Upper lobe of right lung (tissue), 1 donor: ENCODE measurements at regions not wholly inside any gene's neighbourhood (a gene's known extent, or its start where the extent isn't known, plus 50 kb on each side); places are given as distances from the start of the nearest gene placed in this dataset.
A peak's percentile ranks its signal among the peaks of the same experiment; 100 is the strongest.

ENCODE experiments used
- ATAC-seq: fragments of 200-7000 bp; cut with Tn5 transposase; one replicate; pipeline ENCODE4 v1.9.1; 2020; ENCODE audit warnings: mild to moderate bottlenecking, moderate library complexity
- DNase-seq: peaks from one replicate; pipeline ENCODE4 v3.0.0-alpha.2; 2020
- H3K27ac ChIP-seq: fragments of 200-600 bp; one replicate; pipeline ENCODE4 v1.8.0; 2022
- H3K27me3 ChIP-seq: fragments of 200-600 bp; one replicate; pipeline ENCODE4 v1.8.0; 2022; ENCODE audit warnings: mild to moderate bottlenecking
- H3K36me3 ChIP-seq: fragments of 200-600 bp; one replicate; pipeline ENCODE4 v1.8.0; 2022
- H3K4me1 ChIP-seq: fragments of 200-600 bp; one replicate; pipeline ENCODE4 v1.8.0; 2022
- H3K4me3 ChIP-seq: fragments of 200-600 bp; one replicate; pipeline ENCODE4 v1.8.0; 2022; ENCODE audit warnings: mild to moderate bottlenecking
- H3K9me3 ChIP-seq: fragments of 200-600 bp; one replicate; pipeline ENCODE4 v1.8.0; 2022
- intact Hi-C: fragments of 100-400 bp; cut with DNase I; formaldehyde crosslinking; loops from one replicate; pipeline ENCODE4 v1.11.0; 2022
- TF ChIP-seq, protein P1 (sequence below): fragments of 200-600 bp; IDR thresholded peaks from one replicate; pipeline ENCODE4 v1.8.0; 2022; ENCODE audit warnings: antibody characterized with exemption
- donor health status: DM: no; HTN: yes; CAD: no; lungs with severe emphysema.

DNA sequence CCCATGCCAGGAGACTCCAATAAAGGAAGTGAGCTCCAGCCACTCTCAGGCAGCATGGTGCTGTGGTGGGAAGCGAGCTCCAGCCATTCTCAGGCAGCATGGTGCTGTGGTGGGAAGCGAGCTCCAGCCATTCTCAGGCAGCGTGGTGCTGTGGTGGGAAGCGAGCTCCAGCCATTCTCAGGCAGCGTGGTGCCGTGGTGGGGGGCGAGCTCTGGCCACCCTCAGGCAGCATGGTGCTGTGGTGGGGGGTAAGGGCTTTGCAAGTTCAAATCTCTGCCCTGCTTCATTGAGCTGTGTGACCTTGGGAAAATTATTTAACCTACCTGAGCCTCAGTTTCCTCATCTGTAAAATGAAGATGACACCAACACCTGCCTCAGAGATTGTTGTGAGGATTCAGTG is 975.1 kb downstream of the BCL11B start:
- Histone ChIP-seq H3K27me3 (no peaks in the 10 kb centered on the region), H3K4me3 (no peak overlapping the region), H3K9me3 (no peaks in the 10 kb centered on the region), H3K27ac (no peak overlapping the region), H3K36me3 (no peaks in the 10 kb centered on the region), H3K4me1 (no peaks in the 10 kb centered on the region)
- intact Hi-C loops: no loop called here
- TF ChIP-seq, protein P1, sequence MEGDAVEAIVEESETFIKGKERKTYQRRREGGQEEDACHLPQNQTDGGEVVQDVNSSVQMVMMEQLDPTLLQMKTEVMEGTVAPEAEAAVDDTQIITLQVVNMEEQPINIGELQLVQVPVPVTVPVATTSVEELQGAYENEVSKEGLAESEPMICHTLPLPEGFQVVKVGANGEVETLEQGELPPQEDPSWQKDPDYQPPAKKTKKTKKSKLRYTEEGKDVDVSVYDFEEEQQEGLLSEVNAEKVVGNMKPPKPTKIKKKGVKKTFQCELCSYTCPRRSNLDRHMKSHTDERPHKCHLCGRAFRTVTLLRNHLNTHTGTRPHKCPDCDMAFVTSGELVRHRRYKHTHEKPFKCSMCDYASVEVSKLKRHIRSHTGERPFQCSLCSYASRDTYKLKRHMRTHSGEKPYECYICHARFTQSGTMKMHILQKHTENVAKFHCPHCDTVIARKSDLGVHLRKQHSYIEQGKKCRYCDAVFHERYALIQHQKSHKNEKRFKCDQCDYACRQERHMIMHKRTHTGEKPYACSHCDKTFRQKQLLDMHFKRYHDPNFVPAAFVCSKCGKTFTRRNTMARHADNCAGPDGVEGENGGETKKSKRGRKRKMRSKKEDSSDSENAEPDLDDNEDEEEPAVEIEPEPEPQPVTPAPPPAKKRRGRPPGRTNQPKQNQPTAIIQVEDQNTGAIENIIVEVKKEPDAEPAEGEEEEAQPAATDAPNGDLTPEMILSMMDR: no peak
- ATAC-seq (no peak), DNase-seq (no peak)

DNA sequence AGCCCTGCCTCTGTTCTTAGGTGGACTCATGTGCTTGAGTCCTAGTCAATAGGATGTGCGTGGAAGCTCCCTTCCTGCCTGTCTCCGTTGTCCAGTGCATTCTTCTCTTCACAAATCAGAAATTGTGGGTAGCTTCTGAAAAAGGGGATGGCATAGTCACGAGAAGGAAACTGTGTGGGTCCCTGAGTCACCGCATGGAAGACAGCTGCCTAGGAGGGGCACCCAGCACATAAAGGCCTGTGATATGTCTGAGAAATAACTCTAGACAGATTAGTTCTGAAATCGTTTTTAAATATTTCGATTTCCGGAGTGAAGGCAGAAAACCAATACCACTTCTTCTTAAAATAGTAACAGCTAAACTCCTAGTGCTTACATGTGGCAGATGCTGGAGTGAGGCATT is 974.4 kb downstream of the BCL11B start:
- TF ChIP-seq, protein P1: no peak
- Histone ChIP-seq H3K27ac (no peak overlapping the region), H3K36me3 (no peaks in the 10 kb centered on the region), H3K27me3 (no peaks in the 10 kb centered on the region), H3K4me1 (no peaks in the 10 kb centered on the region), H3K4me3 (no peak overlapping the region), H3K9me3 (no peaks in the 10 kb centered on the region)
- no peak for ATAC-seq
- intact Hi-C loops: no loop called here
- no peak for DNase-seq

DNA sequence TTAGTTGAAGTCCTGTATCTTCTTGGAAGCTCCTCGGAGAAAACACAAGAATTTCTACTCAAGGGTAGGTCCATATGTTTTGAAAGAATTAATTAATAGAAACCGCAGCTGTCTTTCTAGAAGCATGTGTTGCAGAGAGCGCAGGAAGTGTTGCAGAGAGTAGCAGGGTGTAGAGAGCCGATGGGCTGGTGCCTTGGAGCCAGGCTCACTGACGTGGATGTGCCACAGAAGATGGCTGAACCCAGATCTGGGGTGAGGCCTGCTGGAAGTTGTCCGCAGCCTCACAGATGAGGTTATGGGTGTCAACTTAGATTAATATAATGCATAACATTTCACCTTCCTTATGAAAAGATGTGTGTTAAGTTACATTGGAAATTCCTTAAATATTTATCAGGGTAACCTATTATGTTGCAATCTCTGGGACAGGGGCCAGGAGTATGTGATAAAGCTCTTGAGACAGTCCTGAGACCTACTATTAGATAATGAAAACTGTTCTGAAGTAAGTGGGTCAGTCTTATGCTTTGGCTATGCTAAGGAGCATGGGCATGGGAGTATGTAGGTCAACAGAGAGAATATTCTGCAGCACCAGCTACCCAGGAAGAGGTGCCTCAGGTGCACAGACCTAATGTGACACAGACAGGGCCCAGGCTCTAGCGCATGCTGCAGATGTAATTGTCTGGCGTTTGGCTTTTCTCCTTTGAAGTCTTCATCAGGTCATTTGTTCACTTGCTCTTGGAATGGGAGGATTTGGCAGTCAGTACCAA is 973.3 kb downstream of the BCL11B start:
- Histone ChIP-seq H3K36me3 (no peaks in the 10 kb centered on the region), H3K27ac (no peak overlapping the region), H3K27me3 (no peaks in the 10 kb centered on the region), H3K4me1 (no peaks in the 10 kb centered on the region), H3K4me3 (no peak overlapping the region), H3K9me3 (no peaks in the 10 kb centered on the region)
- TF ChIP-seq, protein P1: no peak
- DNase-seq (no peak), ATAC-seq (peak; percentile 77)
- intact Hi-C loops: no loop called here

GRCh38 chr14:98301681-98302080 is 970.3 kb downstream of the BCL11B start:
- TF ChIP-seq, protein P1: no peak
- H3K4me3 ChIP-seq: no peak overlapping the region
- intact Hi-C loops: no loop called here
- no peak for DNase-seq
- no peak overlapping the region for H3K27ac ChIP-seq
- no peak for ATAC-seq
- H3K27me3 ChIP-seq: no peaks in the 10 kb centered on the region
- no peaks in the 10 kb centered on the region for H3K4me1 ChIP-seq
- H3K9me3 ChIP-seq: no peaks in the 10 kb centered on the region
- no peaks in the 10 kb centered on the region for H3K36me3 ChIP-seq

GRCh38 chr14:98304574-98304973 is 967.4 kb downstream of the BCL11B start:
- Histone ChIP-seq H3K27ac (no peak overlapping the region), H3K36me3 (no peaks in the 10 kb centered on the region), H3K4me3 (no peak overlapping the region), H3K9me3 (no peaks in the 10 kb centered on the region), H3K4me1 (no peaks in the 10 kb centered on the region), H3K27me3 (no peaks in the 10 kb centered on the region)
- intact Hi-C loops: no loop called here
- ATAC-seq (no peak), DNase-seq (no peak)
- TF ChIP-seq, protein P1: no peak

GRCh38 chr14:98309591-98309990 is 962.4 kb downstream of the BCL11B start:
- intact Hi-C loops: no loop called here
- no peaks in the 10 kb centered on the region for H3K27me3 ChIP-seq

More at GRCh38 chr14:98309591-98309990, 962.4 kb downstream of the BCL11B start:
- no peaks in the 10 kb centered on the region for H3K9me3 ChIP-seq
- no peaks in the 10 kb centered on the region for H3K36me3 ChIP-seq
- no peak for DNase-seq
- H3K4me1 ChIP-seq: no peaks in the 10 kb centered on the region
- H3K27ac ChIP-seq: no peak overlapping the region
- ATAC-seq: no peak
- H3K4me3 ChIP-seq: no peak overlapping the region
- TF ChIP-seq, protein P1: no peak
